Psoas muscle (tissue), 7 donors: ENCODE measurements at regions not wholly inside any gene's neighbourhood (a gene's known extent, or its start where the extent isn't known, plus 50 kb on each side); places are given as distances from the start of the nearest gene placed in this dataset.

Experiments used
- ATAC-seq, 4 donors: fragments of 200-7000 bp; cut with Tn5 transposase; one replicate each; pipeline ENCODE4 v1.9.1; 2020; ENCODE audit warnings: moderate library complexity in 3 of 4, mild to moderate bottlenecking in 2 of 4
- DNase-seq, 2 donors: peaks; one replicate each; pipeline ENCODE4 v3.0.0-alpha.2; 2020
- H3K27ac ChIP-seq: fragments of 200-600 bp; one replicate; pipeline ENCODE4 v1.8.0; 2022
- H3K27me3 ChIP-seq, 3 donors: fragments of 200-600 bp in 1 of 3; one replicate each; pipeline versions ENCODE4 v1.6.1 to v1.8.0; 2013 to 2022; ENCODE audit warnings: low read length in 2 of 3, mild to moderate bottlenecking in 2 of 3, moderate library complexity in 1 of 3; ENCODE audit not compliant: insufficient read depth in 3 of 3
- H3K36me3 ChIP-seq, 2 donors: fragments of 200-600 bp in 1 of 2; one replicate each; pipeline versions ENCODE4 v1.6.1 to v1.8.0; 2013 to 2022; ENCODE audit warnings: low read depth in 1 of 2, mild to moderate bottlenecking in 1 of 2, moderate library complexity in 1 of 2; ENCODE audit not compliant: insufficient read depth in 1 of 2
- H3K4me1 ChIP-seq: fragments of 200-600 bp; one replicate; pipeline ENCODE4 v1.8.0; 2022
- H3K4me3 ChIP-seq: fragments of 200-600 bp; one replicate; pipeline ENCODE4 v1.8.0; 2022; ENCODE audit warnings: mild to moderate bottlenecking
- H3K9me3 ChIP-seq: fragments of 200-600 bp; one replicate; pipeline ENCODE4 v1.8.0; 2022
- CTCF ChIP-seq: fragments of 200-600 bp; IDR thresholded peaks from one replicate; pipeline ENCODE4 v1.8.0; 2022; ENCODE audit warnings: antibody characterized with exemption
- WGBS, 3 donors: extraction: QIAGEN DNeasy Blood & Tissue Kit; methylation state at CpG; one replicate each; pipeline versions ENCODE4 v1.1.6 to v1.1.7; 2013; 5-methylcytosine and 5-hydroxymethylcytosine counted together
- intact Hi-C, 2 donors: fragments of 100-400 bp; cut with DNase I; formaldehyde crosslinking; loops; one replicate each; pipeline versions ENCODE4 v1.11.0 to v1.14.2; 2022
- donor health status: healthy with polysubstance abuse.
- donor health status: DM: no; HTN: no; CAD: no; lungs with moderate emphysema.
- donor health status: Bipolar disorder and iron deficiency.
- donor health status: healthy.
- donor health status: DM: yes; HTN: yes; CAD: no.
- donor health status: DM: no; HTN: no; CAD: no.
- donor health status: DM: yes; HTN: yes; CAD: no.

- intact Hi-C loops, result no loop called here
- 54 to 64% (median 59%) methylated on average over 8 of the region's 8 CpGs for whole genome bisulfite sequencing, 3 donors
- DNase-seq (no peak), ATAC-seq (no peak)
- H3K9me3 ChIP-seq, result no peaks in the 10 kb centered on the region
- no peaks in the 10 kb centered on the region for H3K4me1 ChIP-seq
- no peak overlapping the region for H3K4me3 ChIP-seq
- no peak for TF ChIP-seq CTCF
- no peaks in the 10 kb centered on the region for H3K36me3 ChIP-seq
- H3K27ac ChIP-seq, result no peak overlapping the region
- no peaks in the 10 kb centered on the region for H3K27me3 ChIP-seq
Measured at GRCh38 chr14:28482251-28483040, 284.1 kb upstream of the FOXG1 start.

- intact Hi-C loops, result no loop called here
- Histone ChIP-seq H3K36me3 (no peaks in the 10 kb centered on the region), H3K4me1 (no peaks in the 10 kb centered on the region), H3K9me3 (no peaks in the 10 kb centered on the region), H3K27me3 (no peaks in the 10 kb centered on the region), H3K27ac (no peak overlapping the region), H3K4me3 (no peak overlapping the region)
- WGBS, 3 donors, result 84 to 89% (median 86%) methylated on average over 3 of the region's 3 CpGs
- DNase-seq, result no peak
- TF ChIP-seq CTCF, result no peak
- no peak for ATAC-seq
Measured at GRCh38 chr14:28483506-28483905, 283.1 kb upstream of the FOXG1 start.

GRCh38 chr14:28488684-28489083 is 277.9 kb upstream of the FOXG1 start:
- intact Hi-C loops, result no loop called here
- no peak for TF ChIP-seq CTCF
- Histone ChIP-seq H3K27me3 (no peaks in the 10 kb centered on the region), H3K27ac (no peak overlapping the region), H3K36me3 (no peaks in the 10 kb centered on the region), H3K9me3 (no peaks in the 10 kb centered on the region), H3K4me1 (no peaks in the 10 kb centered on the region), H3K4me3 (no peak overlapping the region)
- DNase-seq (no peak), ATAC-seq (no peak)

- 67 to 70% (median 68%) methylated on average over 3 of the region's 3 CpGs for WGBS, 3 donors
- no peaks in the 10 kb centered on the region for H3K36me3 ChIP-seq
- H3K4me1 ChIP-seq, result no peaks in the 10 kb centered on the region
- no peak for TF ChIP-seq CTCF
- DNase-seq (no peak), ATAC-seq (no peak)
- H3K4me3 ChIP-seq, result no peak overlapping the region
- intact Hi-C loops, result no loop called here
- H3K9me3 ChIP-seq, result no peaks in the 10 kb centered on the region
- H3K27ac ChIP-seq, result no peak overlapping the region
- H3K27me3 ChIP-seq, result no peaks in the 10 kb centered on the region
Measured at GRCh38 chr14:28493516-28493915, 273.1 kb upstream of the FOXG1 start.

- H3K27ac ChIP-seq, result no peak overlapping the region
- 70 to 71% (median 70%) methylated on average over 2 of the region's 2 CpGs for WGBS, 3 donors
- no peaks in the 10 kb centered on the region for H3K27me3 ChIP-seq
- ATAC-seq (no peak), DNase-seq (no peak)
- H3K4me1 ChIP-seq, result no peaks in the 10 kb centered on the region
- intact Hi-C loops, result no loop called here
- no peaks in the 10 kb centered on the region for H3K36me3 ChIP-seq
- H3K9me3 ChIP-seq, result no peaks in the 10 kb centered on the region
- H3K4me3 ChIP-seq, result no peak overlapping the region
- no peak for TF ChIP-seq CTCF
Measured at GRCh38 chr14:28494196-28494595, 272.4 kb upstream of the FOXG1 start.
